H9 (cell line): ENCODE measurements at regions not wholly inside any gene's neighbourhood (a gene's known extent, or its start where the extent isn't known, plus 50 kb on each side); places are given as distances from the start of the nearest gene placed in this dataset.

Experiments used
- DNase-seq: peaks from one replicate; pipeline ENCODE4 v3.0.0-alpha.2; 2017
- H2AFZ ChIP-seq: one replicate; pipeline ENCODE4 v1.6.1; 2013; ENCODE audit warnings: mild to moderate bottlenecking, low read length, control low read depth, moderate library complexity
- H2AK5ac ChIP-seq: 2 replicates; pipeline ENCODE4 v1.6.1; 2013; ENCODE audit warnings: low read length, control low read depth, mixed read lengths; ENCODE audit not compliant: insufficient read length
- H2BK120ac ChIP-seq: one replicate; pipeline ENCODE4 v1.6.1; 2013; ENCODE audit warnings: low read depth, mild to moderate bottlenecking, low read length, control low read depth, inconsistent platforms; ENCODE audit not compliant: poor library complexity, severe bottlenecking
- H2BK12ac ChIP-seq: 2 replicates; pipeline ENCODE4 v1.6.1; 2013; ENCODE audit warnings: low read length, control low read depth, mixed read lengths, low read depth; ENCODE audit not compliant: insufficient read length
- H2BK15ac ChIP-seq: 2 replicates; pipeline ENCODE4 v1.6.1; 2013; ENCODE audit warnings: low read depth, low read length, control low read depth
- H2BK20ac ChIP-seq: one replicate; pipeline ENCODE4 v1.6.1; 2013; ENCODE audit warnings: low read depth, mild to moderate bottlenecking, low read length, control low read depth, inconsistent platforms; ENCODE audit not compliant: poor library complexity, severe bottlenecking
- H2BK5ac ChIP-seq: 2 replicates; pipeline ENCODE4 v1.6.1; 2013; ENCODE audit warnings: low read length, control low read depth, mixed read lengths; ENCODE audit not compliant: insufficient read length
- H3K14ac ChIP-seq: 2 replicates; pipeline ENCODE4 v1.6.1; 2013; ENCODE audit warnings: low read length, control low read depth; ENCODE audit not compliant: insufficient read depth
- H3K18ac ChIP-seq: 2 replicates; pipeline ENCODE4 v1.6.1; 2013; ENCODE audit warnings: low read depth, mild to moderate bottlenecking, mixed read lengths, low read length, control low read depth; ENCODE audit not compliant: insufficient read length
- H3K23ac ChIP-seq: 2 replicates; pipeline ENCODE4 v1.6.1; 2013; ENCODE audit warnings: low read length, control low read depth, mixed read lengths, low read depth; ENCODE audit not compliant: insufficient read length
- H3K23me2 ChIP-seq: 2 replicates; pipeline ENCODE4 v1.6.1; 2013; ENCODE audit warnings: low read depth, mild to moderate bottlenecking, mixed read lengths, low read length, control low read depth; ENCODE audit not compliant: insufficient read length, poor library complexity, severe bottlenecking
- H3K27ac ChIP-seq: 2 replicates; pipeline ENCODE4 v1.5.1; 2013; ENCODE audit warnings: low read length, control low read depth, mixed read lengths, low read depth; ENCODE audit not compliant: insufficient read length
- H3K27me3 ChIP-seq: 2 replicates; pipeline ENCODE4 v1.6.1; 2013; ENCODE audit warnings: low read length, control low read depth, inconsistent platforms; ENCODE audit not compliant: insufficient read depth
- H3K4ac ChIP-seq: 2 replicates; pipeline ENCODE4 v1.6.1; 2013; ENCODE audit warnings: low read depth, mild to moderate bottlenecking, control low read depth, inconsistent platforms, low read length, moderate library complexity
- H3K4me1 ChIP-seq: 2 replicates; pipeline ENCODE4 v1.6.1; 2013; ENCODE audit warnings: low read length, control low read depth, inconsistent platforms; ENCODE audit not compliant: insufficient read depth
- H3K4me2 ChIP-seq: 2 replicates; pipeline ENCODE4 v1.6.1; 2013; ENCODE audit warnings: low read length, control low read depth, mixed read lengths; ENCODE audit not compliant: insufficient read length, insufficient read depth
- H3K56ac ChIP-seq: 2 replicates; pipeline ENCODE4 v1.6.1; 2013; ENCODE audit warnings: low read depth, mild to moderate bottlenecking, mixed read lengths, low read length, control low read depth; ENCODE audit not compliant: insufficient read length
- H3K79me1 ChIP-seq: 2 replicates; pipeline ENCODE4 v1.6.1; 2013; ENCODE audit warnings: low read depth, mild to moderate bottlenecking, moderate library complexity, low read length, control low read depth, inconsistent platforms; ENCODE audit not compliant: insufficient read depth, poor library complexity, severe bottlenecking
- H3K79me2 ChIP-seq: 2 replicates; pipeline ENCODE4 v1.6.1; 2013; ENCODE audit warnings: low read length, control low read depth, inconsistent platforms; ENCODE audit not compliant: insufficient read depth
- H3K9ac ChIP-seq: 2 replicates; pipeline ENCODE4 v1.6.1; 2013; ENCODE audit warnings: low read length, control low read depth, mixed read lengths; ENCODE audit not compliant: insufficient read length; ENCODE audit errors: extremely low read depth
- H3K9me3 ChIP-seq: one replicate; pipeline ENCODE4 v1.6.1; 2013; ENCODE audit warnings: low read depth, low read length, inconsistent platforms; ENCODE audit not compliant: control insufficient read depth
- H3T11ph ChIP-seq: one replicate; pipeline ENCODE4 v1.6.1; 2013; ENCODE audit warnings: mild to moderate bottlenecking, low read length, control low read depth, inconsistent platforms
- H4K20me1 ChIP-seq: one replicate; pipeline ENCODE4 v1.6.1; 2013; ENCODE audit not compliant: control insufficient read depth, insufficient read length, insufficient read depth
- H4K5ac ChIP-seq: 2 replicates; pipeline ENCODE4 v1.6.1; 2013; ENCODE audit warnings: low read depth, mild to moderate bottlenecking, mixed read lengths, low read length, control low read depth; ENCODE audit not compliant: insufficient read length
- H4K8ac ChIP-seq: replicated peaks from 2 replicates; pipeline ENCODE4 v1.6.1; 2013; ENCODE audit warnings: low read length, control low read depth, mixed read lengths, low read depth; ENCODE audit not compliant: insufficient read length
- H4K91ac ChIP-seq: 2 replicates; pipeline ENCODE4 v1.6.1; 2013; ENCODE audit warnings: low read depth, mild to moderate bottlenecking, moderate library complexity, mixed read lengths, low read length, control low read depth; ENCODE audit not compliant: insufficient read length
- H3K27ac Mint-ChIP-seq, 3 experiments: 2 replicates in 2 of 3; 3 replicates in 1 of 3; pipeline ENCODE4 v1.8.0; 2020 to 2021; ENCODE audit warnings: mixed read lengths in 3 of 3, mild to moderate bottlenecking in 1 of 3, moderate library complexity in 1 of 3
- H3K27me3 Mint-ChIP-seq: 2 replicates; pipeline ENCODE4 v1.8.0; 2021; ENCODE audit warnings: low read depth, mild to moderate bottlenecking, moderate library complexity, mixed read lengths
- H3K36me3 Mint-ChIP-seq, 3 experiments: 2 replicates in 2 of 3; 3 replicates in 1 of 3; pipeline ENCODE4 v1.8.0; 2020 to 2021; ENCODE audit warnings: low read depth in 3 of 3, mixed read lengths in 3 of 3; ENCODE audit not compliant: insufficient read depth in 1 of 3
- H3K4me1 Mint-ChIP-seq, 2 experiments: 2 replicates each; pipeline ENCODE4 v1.8.0; 2020; ENCODE audit warnings: mixed read lengths in 2 of 2
- H3K4me3 Mint-ChIP-seq, 2 experiments: 2 replicates in 1 of 2; 3 replicates in 1 of 2; pipeline ENCODE4 v1.8.0; 2020 to 2021; ENCODE audit warnings: mild to moderate bottlenecking in 2 of 2, mixed read lengths in 2 of 2, moderate library complexity in 1 of 2
- H3K9me3 Mint-ChIP-seq, 2 experiments: 2 replicates in 1 of 2; 3 replicates in 1 of 2; pipeline ENCODE4 v1.8.0; 2020; ENCODE audit warnings: mild to moderate bottlenecking in 2 of 2, mixed read lengths in 2 of 2, moderate library complexity in 1 of 2
- WGBS: extraction: QIAGEN DNeasy Blood & Tissue Kit; methylation state at CpG from one replicate; pipeline ENCODE4 v1.1.7; 2013; ENCODE audit warnings: missing lambda C conversion rate, low lambda C conversion rate, mixed read lengths; ENCODE audit not compliant: insufficient read length; ENCODE audit errors: extremely low coverage; 5-methylcytosine and 5-hydroxymethylcytosine counted together
- TF ChIP-seq, protein P1 (sequence below): fragments of 200-600 bp; sonication (generic); conservative IDR thresholded peaks from 3 replicates; pipeline ENCODE4 v1.8.0; 2021; ENCODE audit warnings: antibody characterized with exemption, mild to moderate bottlenecking

DNA sequence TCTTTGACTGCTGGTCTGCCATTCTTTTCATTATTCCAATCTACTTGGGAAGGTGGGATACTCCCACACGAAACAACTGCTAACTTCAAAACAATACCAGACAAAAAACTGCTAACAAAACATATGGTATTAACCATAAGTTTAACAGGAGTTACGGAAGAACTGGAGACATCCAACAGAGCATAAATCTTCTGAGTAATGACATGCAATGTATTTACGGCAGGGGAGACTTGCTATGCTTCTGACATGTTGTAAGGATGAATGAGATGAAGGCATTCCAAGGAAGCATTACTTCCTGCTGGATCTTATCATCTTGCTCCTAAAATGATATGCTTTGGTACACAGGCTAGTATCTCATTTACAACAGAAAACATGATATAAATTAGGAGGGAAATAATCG, 85.8 kb downstream of the ZNF92 start:
- no peaks in the 10 kb centered on the region for H3K36me3 Mint-ChIP-seq
- no peak overlapping the region for H3K27ac Mint-ChIP-seq
- Histone ChIP-seq H3K23ac (no peak overlapping the region), H3K4me1 (no peaks in the 10 kb centered on the region), H3K4me2 (no peak overlapping the region), H3K79me2 (no peaks in the 10 kb centered on the region), H3T11ph (no peak overlapping the region), H3K56ac (no peak overlapping the region), H2BK20ac (no peak overlapping the region), H3K27me3 (no peaks in the 10 kb centered on the region), H2AFZ (no peak overlapping the region), H3K27ac (no peak overlapping the region), H2BK120ac (no peak overlapping the region), H3K9ac (no peak overlapping the region), H4K91ac (no peak overlapping the region), H3K9me3 (no peaks in the 10 kb centered on the region), H2BK15ac (no peak overlapping the region), H3K79me1 (no peaks in the 10 kb centered on the region), H4K5ac (no peak overlapping the region), H2BK12ac (no peak overlapping the region), H3K18ac (no peak overlapping the region), H3K14ac (no peak overlapping the region), H2AK5ac (no peak overlapping the region), H2BK5ac (no peak overlapping the region), H3K4ac (no peak overlapping the region), H4K8ac (no peak overlapping the region), H4K20me1 (no peaks in the 10 kb centered on the region), H3K23me2 (no peaks in the 10 kb centered on the region)
- no CpG with 5 or more reads among the region's 4 CpGs for WGBS
- peaks cover 0 to 4% of the 10 kb centered on the region in 2 experiments; a peak in 1 of 5 replicates for H3K9me3 Mint-ChIP-seq
- H3K4me3 Mint-ChIP-seq, result no peak overlapping the region
- no peaks in the 10 kb centered on the region for H3K4me1 Mint-ChIP-seq
- no peak for DNase-seq
- H3K27me3 Mint-ChIP-seq, result no peaks in the 10 kb centered on the region; the same call in 1 of the 2 replicates
- TF ChIP-seq, protein P1, sequence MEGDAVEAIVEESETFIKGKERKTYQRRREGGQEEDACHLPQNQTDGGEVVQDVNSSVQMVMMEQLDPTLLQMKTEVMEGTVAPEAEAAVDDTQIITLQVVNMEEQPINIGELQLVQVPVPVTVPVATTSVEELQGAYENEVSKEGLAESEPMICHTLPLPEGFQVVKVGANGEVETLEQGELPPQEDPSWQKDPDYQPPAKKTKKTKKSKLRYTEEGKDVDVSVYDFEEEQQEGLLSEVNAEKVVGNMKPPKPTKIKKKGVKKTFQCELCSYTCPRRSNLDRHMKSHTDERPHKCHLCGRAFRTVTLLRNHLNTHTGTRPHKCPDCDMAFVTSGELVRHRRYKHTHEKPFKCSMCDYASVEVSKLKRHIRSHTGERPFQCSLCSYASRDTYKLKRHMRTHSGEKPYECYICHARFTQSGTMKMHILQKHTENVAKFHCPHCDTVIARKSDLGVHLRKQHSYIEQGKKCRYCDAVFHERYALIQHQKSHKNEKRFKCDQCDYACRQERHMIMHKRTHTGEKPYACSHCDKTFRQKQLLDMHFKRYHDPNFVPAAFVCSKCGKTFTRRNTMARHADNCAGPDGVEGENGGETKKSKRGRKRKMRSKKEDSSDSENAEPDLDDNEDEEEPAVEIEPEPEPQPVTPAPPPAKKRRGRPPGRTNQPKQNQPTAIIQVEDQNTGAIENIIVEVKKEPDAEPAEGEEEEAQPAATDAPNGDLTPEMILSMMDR, result no peak
